Breast epithelium (tissue), 4 donors: ENCODE measurements at regions not wholly inside any gene's neighbourhood (a gene's known extent, or its start where the extent isn't known, plus 50 kb on each side); places are given as distances from the start of the nearest gene placed in this dataset.

Experiments used
- DNase-seq, 2 donors: peaks; one replicate each; pipeline ENCODE4 v3.0.0-alpha.2; 2019; ENCODE audit warnings: low spot score in 2 of 2
- H3K27ac ChIP-seq, 2 donors: fragments of 200-600 bp; sonication (generic) in 1 of 2; one replicate each; pipeline ENCODE4 v1.5.1; 2016 to 2019; ENCODE audit warnings: mild to moderate bottlenecking in 1 of 2
- H3K27me3 ChIP-seq, 2 donors: fragments of 200-600 bp; sonication (generic) in 1 of 2; one replicate each; pipeline versions ENCODE4 v1.5.1 to v1.6.0; 2017 to 2019; ENCODE audit warnings: control low read depth in 1 of 2, mild to moderate bottlenecking in 1 of 2
- H3K36me3 ChIP-seq: fragments of 200-600 bp; one replicate; pipeline ENCODE4 v1.5.1; 2019
- H3K4me1 ChIP-seq, 2 donors: fragments of 200-600 bp; sonication (generic); one replicate each; pipeline ENCODE4 v1.5.1; 2016 to 2019; ENCODE audit warnings: control low read depth in 1 of 2
- H3K4me3 ChIP-seq, 3 donors: fragments of 200-600 bp; sonication (generic); 1 replicate in 2 of 3; 2 replicates in 1 of 3; pipeline ENCODE4 v1.5.1; 2016 to 2019; ENCODE audit warnings: mild to moderate bottlenecking in 3 of 3, moderate library complexity in 2 of 3
- H3K9me3 ChIP-seq, 2 donors: fragments of 200-600 bp; sonication (generic) in 1 of 2; one replicate each; pipeline ENCODE4 v1.5.1; 2016 to 2019; ENCODE audit warnings: control low read depth in 1 of 2
- POLR2A ChIP-seq: fragments of 450-650 bp; IDR thresholded peaks from one replicate; pipeline ENCODE4 v1.6.1; 2016; ENCODE audit warnings: antibody characterized with exemption, mild to moderate bottlenecking, moderate library complexity
- POLR2AphosphoS5 ChIP-seq, 3 donors: sonication (generic); formaldehyde crosslinking; IDR thresholded peaks; one replicate each; pipeline ENCODE4 v1.6.1; 2017; ENCODE audit warnings: antibody characterized with exemption in 3 of 3
- intact Hi-C: fragments of 100-400 bp; cut with DNase I; formaldehyde crosslinking; loops from one replicate; pipeline ENCODE4 v1.15.1; 2023; ENCODE audit warnings: low total_unique reads
- TF ChIP-seq, protein P1 (sequence below), 3 donors: fragments of 450-650 bp; IDR thresholded peaks; one replicate each; pipeline ENCODE4 v1.5.1; 2016 to 2017; ENCODE audit warnings: antibody characterized with exemption in 3 of 3, mild to moderate bottlenecking in 3 of 3, moderate library complexity in 3 of 3

- Histone ChIP-seq H3K27me3 (no peaks in the 10 kb centered on the region), H3K27ac (no peak overlapping the region), H3K9me3 (no peaks in the 10 kb centered on the region), H3K4me3 (no peak overlapping the region), H3K4me1 (no peaks in the 10 kb centered on the region), H3K36me3 (no peaks in the 10 kb centered on the region)
- intact Hi-C loops, result no loop called here
- DNase-seq, result no peak
- TF ChIP-seq POLR2AphosphoS5 (IDR thresholded peaks at IDR 0.05) (no peak), POLR2A (no peak)
- TF ChIP-seq, protein P1, sequence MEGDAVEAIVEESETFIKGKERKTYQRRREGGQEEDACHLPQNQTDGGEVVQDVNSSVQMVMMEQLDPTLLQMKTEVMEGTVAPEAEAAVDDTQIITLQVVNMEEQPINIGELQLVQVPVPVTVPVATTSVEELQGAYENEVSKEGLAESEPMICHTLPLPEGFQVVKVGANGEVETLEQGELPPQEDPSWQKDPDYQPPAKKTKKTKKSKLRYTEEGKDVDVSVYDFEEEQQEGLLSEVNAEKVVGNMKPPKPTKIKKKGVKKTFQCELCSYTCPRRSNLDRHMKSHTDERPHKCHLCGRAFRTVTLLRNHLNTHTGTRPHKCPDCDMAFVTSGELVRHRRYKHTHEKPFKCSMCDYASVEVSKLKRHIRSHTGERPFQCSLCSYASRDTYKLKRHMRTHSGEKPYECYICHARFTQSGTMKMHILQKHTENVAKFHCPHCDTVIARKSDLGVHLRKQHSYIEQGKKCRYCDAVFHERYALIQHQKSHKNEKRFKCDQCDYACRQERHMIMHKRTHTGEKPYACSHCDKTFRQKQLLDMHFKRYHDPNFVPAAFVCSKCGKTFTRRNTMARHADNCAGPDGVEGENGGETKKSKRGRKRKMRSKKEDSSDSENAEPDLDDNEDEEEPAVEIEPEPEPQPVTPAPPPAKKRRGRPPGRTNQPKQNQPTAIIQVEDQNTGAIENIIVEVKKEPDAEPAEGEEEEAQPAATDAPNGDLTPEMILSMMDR (IDR thresholded peaks at IDR 0.05), result no peak
Measured at GRCh38 chr4:167688660-167689142, 403.6 kb upstream of the ANXA10 start.

- H3K36me3 ChIP-seq, result no peaks in the 10 kb centered on the region
- no peaks in the 10 kb centered on the region for H3K9me3 ChIP-seq
- no peak for DNase-seq
- H3K27me3 ChIP-seq, result no peaks in the 10 kb centered on the region
- no peaks in the 10 kb centered on the region for H3K4me1 ChIP-seq
- TF ChIP-seq POLR2AphosphoS5 (IDR thresholded peaks at IDR 0.05) (no peak), POLR2A (no peak)
- TF ChIP-seq, protein P1 (IDR thresholded peaks at IDR 0.05), result no peak
- no peak overlapping the region for H3K27ac ChIP-seq
- no peak overlapping the region for H3K4me3 ChIP-seq
- intact Hi-C loops, result no loop called here
Measured at GRCh38 chr4:167702391-167702790, 389.9 kb upstream of the ANXA10 start.

GRCh38 chr4:167711517-167711916, 380.8 kb upstream of the ANXA10 start:
- intact Hi-C loops, result no loop called here
- no peak for DNase-seq

GRCh38 chr4:167713756-167714155, 378.6 kb upstream of the ANXA10 start:
- Histone ChIP-seq H3K4me3 (no peak overlapping the region), H3K36me3 (no peaks in the 10 kb centered on the region), H3K27me3 (no peaks in the 10 kb centered on the region), H3K4me1 (no peaks in the 10 kb centered on the region), H3K27ac (no peak overlapping the region), H3K9me3 (no peaks in the 10 kb centered on the region)
- TF ChIP-seq, protein P1 (IDR thresholded peaks at IDR 0.05), result no peak
- no peak for TF ChIP-seq POLR2A
- DNase-seq, result no peak
- intact Hi-C loops, result no loop called here

More at GRCh38 chr4:167711517-167711916, 380.8 kb upstream of the ANXA10 start:
- Histone ChIP-seq H3K27me3 (no peaks in the 10 kb centered on the region), H3K36me3 (no peaks in the 10 kb centered on the region), H3K9me3 (no peaks in the 10 kb centered on the region), H3K4me1 (no peaks in the 10 kb centered on the region), H3K27ac (no peak overlapping the region), H3K4me3 (no peak overlapping the region)
- TF ChIP-seq POLR2A (no peak), POLR2AphosphoS5 (IDR thresholded peaks at IDR 0.05) (no peak)
- TF ChIP-seq, protein P1 (IDR thresholded peaks at IDR 0.05), result no peak

GRCh38 chr4:167715176-167715575, 377.2 kb upstream of the ANXA10 start:
- no peak overlapping the region for H3K27ac ChIP-seq

More at GRCh38 chr4:167715176-167715575, 377.2 kb upstream of the ANXA10 start:
- H3K36me3 ChIP-seq, result no peaks in the 10 kb centered on the region
- H3K4me1 ChIP-seq, result no peaks in the 10 kb centered on the region
- no peaks in the 10 kb centered on the region for H3K27me3 ChIP-seq
- TF ChIP-seq POLR2A (no peak), POLR2AphosphoS5 (IDR thresholded peaks at IDR 0.05) (no peak)
- TF ChIP-seq, protein P1 (IDR thresholded peaks at IDR 0.05), result no peak
- no peak overlapping the region for H3K4me3 ChIP-seq
- H3K9me3 ChIP-seq, result no peaks in the 10 kb centered on the region
- intact Hi-C loops, result no loop called here
- DNase-seq, result no peak
